MCF 10A (cell line): ENCODE measurements at regions not wholly inside any gene's neighbourhood (a gene's known extent, or its start where the extent isn't known, plus 50 kb on each side); places are given as distances from the start of the nearest gene placed in this dataset.

ENCODE experiments used
- BruUV-seq: library from RNA; stranded (reverse); fragments of 400-500 nt; replicated peaks from 2 replicates; lab custom pipeline; 2021; lab: Mats Ljungman, UMichigan
- CTCF ChIA-PET: fragments of 300-600 bp; sonication (Branson Sonifier 250); formaldehyde crosslinking; extraction: SDS; loops from one replicate; lab custom pipeline; 2021; ENCODE audit warnings: antibody characterized with exemption, inconsistent platforms; lab: Yijun Ruan, JAX
- POLR2A ChIA-PET: fragments of 300-600, 350-650 bp; sonication (Branson Sonifier 250); formaldehyde crosslinking; extraction: SDS; loops from one replicate; lab custom pipeline; 2020; ENCODE audit warnings: antibody characterized with exemption, inconsistent platforms; lab: Yijun Ruan, JAX
- DNase-seq: peaks from one replicate; pipeline ENCODE4 v3.0.0-alpha.2; 2018; ENCODE audit not compliant: unreplicated experiment
- H3K27ac Mint-ChIP-seq: one replicate; pipeline ENCODE4 v1.8.0; 2022; ENCODE audit warnings: mild to moderate bottlenecking, low read depth, mixed read lengths; ENCODE audit not compliant: unreplicated experiment
- H3K27me3 Mint-ChIP-seq: one replicate; pipeline ENCODE4 v1.8.0; 2022; ENCODE audit warnings: mixed read lengths; ENCODE audit not compliant: insufficient read depth, unreplicated experiment
- H3K36me3 Mint-ChIP-seq: one replicate; pipeline ENCODE4 v1.8.0; 2022; ENCODE audit warnings: mild to moderate bottlenecking, moderate library complexity, mixed read lengths; ENCODE audit not compliant: insufficient read depth, unreplicated experiment
- H3K4me1 Mint-ChIP-seq: one replicate; pipeline ENCODE4 v1.8.0; 2022; ENCODE audit warnings: mixed read lengths; ENCODE audit not compliant: insufficient read depth, unreplicated experiment
- H3K4me3 Mint-ChIP-seq: one replicate; pipeline ENCODE4 v1.8.0; 2022; ENCODE audit warnings: mild to moderate bottlenecking, moderate library complexity, mixed read lengths; ENCODE audit not compliant: unreplicated experiment
- H3K9me3 Mint-ChIP-seq: one replicate; pipeline ENCODE4 v1.8.0; 2022; ENCODE audit warnings: mixed read lengths; ENCODE audit not compliant: unreplicated experiment
- CTCF ChIP-seq: fragments of 200-600 bp; IDR thresholded peaks from one replicate; pipeline ENCODE4 v1.8.0; 2022; ENCODE audit warnings: antibody characterized with exemption, mild to moderate bottlenecking; ENCODE audit not compliant: unreplicated experiment
- intact Hi-C: fragments of 100-400 bp; cut with micrococcal nuclease; formaldehyde crosslinking; loops from 2 replicates; pipeline ENCODE4 v1.14.1; 2022

- ChIA-PET POLR2A (no interaction called here), CTCF (interaction anchor here (0.8 kb wide), 1 partner anchor 20 kb away, joined by 3 read pairs; no protein-coding TSS in a partner anchor)
- no peak for DNase-seq
- Mint-ChIP-seq H3K27ac (no peak overlapping the region), H3K4me1 (no peaks in the 10 kb centered on the region), H3K27me3 (peaks cover 93% of the 10 kb centered on the region), H3K9me3 (no peaks in the 10 kb centered on the region), H3K36me3 (no peaks in the 10 kb centered on the region), H3K4me3 (no peak overlapping the region)
- no TSS peak for BruUV-seq
- no peak for TF ChIP-seq CTCF
- intact Hi-C loops: no loop called here
These were observed 132.0 kb upstream of the ATP6AP2 start for GRCh38 chrX:40448793-40449192.

GRCh38 chrX:40446921-40447320 lies 133.8 kb upstream of the ATP6AP2 start:
- Mint-ChIP-seq H3K27ac (no peak overlapping the region), H3K4me1 (no peaks in the 10 kb centered on the region), H3K27me3 (peaks cover 93% of the 10 kb centered on the region), H3K4me3 (no peak overlapping the region), H3K9me3 (no peaks in the 10 kb centered on the region), H3K36me3 (no peaks in the 10 kb centered on the region)
- TF ChIP-seq CTCF: no peak
- DNase-seq: no peak
- BruUV-seq: no TSS peak
- POLR2A ChIA-PET: no interaction called here
- intact Hi-C loops: no loop called here
- CTCF ChIA-PET: interaction anchor here (0.7 kb wide), 1 partner anchor 21 kb away, joined by 3 read pairs; no protein-coding TSS in a partner anchor

- intact Hi-C loops: no loop called here
- Mint-ChIP-seq H3K27me3 (peaks cover 93% of the 10 kb centered on the region), H3K4me1 (no peaks in the 10 kb centered on the region), H3K9me3 (no peaks in the 10 kb centered on the region), H3K4me3 (no peak overlapping the region), H3K27ac (no peak overlapping the region), H3K36me3 (peaks cover 4% of the 10 kb centered on the region)
- ChIA-PET POLR2A (interaction anchor here (0.7 kb wide), 1 partner anchor 10 kb away, joined by 3 read pairs; no protein-coding TSS in a partner anchor), CTCF (no interaction called here)
- BruUV-seq: no TSS peak
- no peak for DNase-seq
- no peak for TF ChIP-seq CTCF
These were observed 135.1 kb upstream of the ATP6AP2 start for GRCh38 chrX:40445691-40446090.

- Mint-ChIP-seq H3K27ac (no peak overlapping the region), H3K36me3 (peaks cover 6% of the 10 kb centered on the region), H3K27me3 (peaks cover 92% of the 10 kb centered on the region), H3K4me3 (no peak overlapping the region), H3K4me1 (no peaks in the 10 kb centered on the region), H3K9me3 (no peaks in the 10 kb centered on the region)
- BruUV-seq: no TSS peak
- POLR2A ChIA-PET: no interaction called here
- no peak for TF ChIP-seq CTCF
- intact Hi-C loops: no loop called here
- CTCF ChIA-PET: no interaction called here
- no peak for DNase-seq
These were observed 135.8 kb upstream of the ATP6AP2 start for GRCh38 chrX:40444798-40445496.
